B cell (primary cell): ENCODE measurements at regions not wholly inside any gene's neighbourhood (a gene's known extent, or its start where the extent isn't known, plus 50 kb on each side); places are given as distances from the start of the nearest gene placed in this dataset.

Experiments
- EZH2 ChIP-seq: IDR thresholded peaks from 2 replicates; pipeline ENCODE4 v1.6.1; 2012; ENCODE audit warnings: borderline replicate concordance, low read depth, mild to moderate bottlenecking, moderate library complexity, low read length; ENCODE audit not compliant: insufficient read depth, poor library complexity, severe bottlenecking
- TF ChIP-seq, protein P1 (sequence below): fragments of 200-600 bp; IDR thresholded peaks from one replicate; pipeline ENCODE4 v1.8.0; 2022; ENCODE audit warnings: antibody characterized with exemption, mild to moderate bottlenecking

GRCh38 chr3:1540686-1541085, 447.9 kb downstream of the CNTN6 start:
- TF ChIP-seq, protein P1, sequence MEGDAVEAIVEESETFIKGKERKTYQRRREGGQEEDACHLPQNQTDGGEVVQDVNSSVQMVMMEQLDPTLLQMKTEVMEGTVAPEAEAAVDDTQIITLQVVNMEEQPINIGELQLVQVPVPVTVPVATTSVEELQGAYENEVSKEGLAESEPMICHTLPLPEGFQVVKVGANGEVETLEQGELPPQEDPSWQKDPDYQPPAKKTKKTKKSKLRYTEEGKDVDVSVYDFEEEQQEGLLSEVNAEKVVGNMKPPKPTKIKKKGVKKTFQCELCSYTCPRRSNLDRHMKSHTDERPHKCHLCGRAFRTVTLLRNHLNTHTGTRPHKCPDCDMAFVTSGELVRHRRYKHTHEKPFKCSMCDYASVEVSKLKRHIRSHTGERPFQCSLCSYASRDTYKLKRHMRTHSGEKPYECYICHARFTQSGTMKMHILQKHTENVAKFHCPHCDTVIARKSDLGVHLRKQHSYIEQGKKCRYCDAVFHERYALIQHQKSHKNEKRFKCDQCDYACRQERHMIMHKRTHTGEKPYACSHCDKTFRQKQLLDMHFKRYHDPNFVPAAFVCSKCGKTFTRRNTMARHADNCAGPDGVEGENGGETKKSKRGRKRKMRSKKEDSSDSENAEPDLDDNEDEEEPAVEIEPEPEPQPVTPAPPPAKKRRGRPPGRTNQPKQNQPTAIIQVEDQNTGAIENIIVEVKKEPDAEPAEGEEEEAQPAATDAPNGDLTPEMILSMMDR, result no peak
- TF ChIP-seq EZH2, result no peak
